HepG2 (cell line): ENCODE measurements at regions not wholly inside any gene's neighbourhood (a gene's known extent, or its start where the extent isn't known, plus 50 kb on each side); places are given as distances from the start of the nearest gene placed in this dataset.

Source experiments
- ASH2L ChIP-seq: fragments of 300-600, 200-600 bp; sonication (generic); IDR thresholded peaks from 2 replicates; pipeline ENCODE4 v1.7.0; 2017; ENCODE audit warnings: low read depth, mild to moderate bottlenecking, moderate library complexity, mixed read lengths, low read length; ENCODE audit not compliant: insufficient read length
- FOXA3 ChIP-seq: IDR thresholded peaks from 2 replicates; pipeline ENCODE4 v1.6.1; 2016; ENCODE audit warnings: missing genetic modification reagents, missing compliant biosample characterization
- FOXP1 ChIP-seq, 2 experiments: fragments of 450-650 bp in 1 of 2; IDR thresholded peaks; 2 replicates each; pipeline ENCODE4 v1.6.1; 2017 to 2018; ENCODE audit warnings: antibody characterized with exemption in 1 of 2
- GATAD2A ChIP-seq: IDR thresholded peaks from 2 replicates; pipeline ENCODE4 v1.6.1; 2016
- HDAC1 ChIP-seq: sonication (generic); formaldehyde crosslinking; IDR thresholded peaks from 2 replicates; pipeline ENCODE4 v1.5.1; 2020; ENCODE audit warnings: mild to moderate bottlenecking, missing genetic modification reagents
- HDAC2 ChIP-seq: sonication (generic); formaldehyde crosslinking; IDR thresholded peaks from 2 replicates; pipeline ENCODE4 v1.4.0; 2020; ENCODE audit warnings: missing genetic modification reagents
- ISL2 ChIP-seq: sonication (generic); formaldehyde crosslinking; IDR thresholded peaks from 2 replicates; pipeline ENCODE4 v1.5.0; 2020; ENCODE audit warnings: missing genetic modification reagents
- KAT8 ChIP-seq: IDR thresholded peaks from 2 replicates; pipeline ENCODE4 v1.6.1; 2016; ENCODE audit warnings: missing genetic modification reagents, missing compliant biosample characterization
- NCOA2 ChIP-seq: sonication (generic); formaldehyde crosslinking; IDR thresholded peaks from 2 replicates; pipeline ENCODE4 v1.8.0; 2022; ENCODE audit warnings: inconsistent platforms
- NR2F6 ChIP-seq, 2 experiments: IDR thresholded peaks; 2 replicates each; pipeline ENCODE4 v1.6.1; 2016; ENCODE audit warnings: antibody characterized with exemption in 1 of 2, mild to moderate bottlenecking in 1 of 2
- PAX8 ChIP-seq: sonication (generic); formaldehyde crosslinking; IDR thresholded peaks from 2 replicates; pipeline ENCODE4 v1.8.0; 2022; ENCODE audit warnings: mild to moderate bottlenecking, missing genetic modification reagents, borderline replicate concordance
- RARA ChIP-seq: IDR thresholded peaks from 2 replicates; pipeline ENCODE4 v1.6.1; 2016; ENCODE audit warnings: missing genetic modification reagents, missing compliant biosample characterization
- SMARCE1 ChIP-seq: fragments of 450-650 bp; IDR thresholded peaks from 2 replicates; pipeline ENCODE4 v1.6.1; 2017; ENCODE audit warnings: borderline replicate concordance
- SOX6 ChIP-seq, 2 experiments: fragments of 450-650 bp in 1 of 2; sonication (generic) in 1 of 2; formaldehyde crosslinking in 1 of 2; IDR thresholded peaks; 2 replicates each; pipeline versions ENCODE4 v1.4.0 to v1.6.1; 2017 to 2020; ENCODE audit warnings: antibody characterized with exemption in 1 of 2, mild to moderate bottlenecking in 1 of 2, missing genetic modification reagents in 1 of 2
- SP5 ChIP-seq: IDR thresholded peaks from 2 replicates; pipeline ENCODE4 v1.6.1; 2016; ENCODE audit warnings: low read depth, borderline replicate concordance
- TCF7 ChIP-seq: sonication (generic); IDR thresholded peaks from 2 replicates; pipeline ENCODE4 v1.6.1; 2016; ENCODE audit warnings: antibody characterized with exemption, low read depth
- TEAD3 ChIP-seq: optimal IDR thresholded peaks from 2 replicates; pipeline ENCODE3; 2016; ENCODE audit warnings: borderline replicate concordance
- ZNF484 ChIP-seq: sonication (generic); formaldehyde crosslinking; IDR thresholded peaks from 2 replicates; pipeline ENCODE4 v1.5.1; 2020; ENCODE audit warnings: mild to moderate bottlenecking, low read depth, missing genetic modification reagents, borderline replicate concordance
- ZNF775 ChIP-seq: sonication (generic); formaldehyde crosslinking; IDR thresholded peaks from 2 replicates; pipeline ENCODE4 v1.4.0; 2020; ENCODE audit warnings: missing genetic modification reagents, mild to moderate bottlenecking, moderate library complexity, borderline replicate concordance
- ZNF776 ChIP-seq: sonication (generic); formaldehyde crosslinking; IDR thresholded peaks from 2 replicates; pipeline ENCODE4 v1.4.0; 2020; ENCODE audit warnings: mild to moderate bottlenecking, missing genetic modification reagents
- TF ChIP-seq, protein P1 (sequence below): IDR thresholded peaks from 2 replicates; pipeline ENCODE4 v1.6.1; 2016; ENCODE audit warnings: missing genetic modification reagents, missing compliant biosample characterization
- TF ChIP-seq, protein P2 (sequence below): sonication (generic); formaldehyde crosslinking; IDR thresholded peaks from 2 replicates; pipeline ENCODE4 v1.4.0; 2020; ENCODE audit warnings: missing genetic modification reagents
- TF ChIP-seq, protein P3 (sequence below), 2 experiments: fragments of 450-650 bp in 1 of 2; sonication (generic) in 1 of 2; formaldehyde crosslinking; IDR thresholded peaks; 2 replicates each; pipeline versions ENCODE4 v1.5.0 to v1.8.0; 2020 to 2022; ENCODE audit warnings: mild to moderate bottlenecking in 1 of 2, missing genetic modification reagents in 1 of 2
- TF ChIP-seq, protein P4 (sequence below): IDR thresholded peaks from 2 replicates; pipeline ENCODE4 v1.4.0; 2020; ENCODE audit warnings: mild to moderate bottlenecking, missing genetic modification reagents

DNA sequence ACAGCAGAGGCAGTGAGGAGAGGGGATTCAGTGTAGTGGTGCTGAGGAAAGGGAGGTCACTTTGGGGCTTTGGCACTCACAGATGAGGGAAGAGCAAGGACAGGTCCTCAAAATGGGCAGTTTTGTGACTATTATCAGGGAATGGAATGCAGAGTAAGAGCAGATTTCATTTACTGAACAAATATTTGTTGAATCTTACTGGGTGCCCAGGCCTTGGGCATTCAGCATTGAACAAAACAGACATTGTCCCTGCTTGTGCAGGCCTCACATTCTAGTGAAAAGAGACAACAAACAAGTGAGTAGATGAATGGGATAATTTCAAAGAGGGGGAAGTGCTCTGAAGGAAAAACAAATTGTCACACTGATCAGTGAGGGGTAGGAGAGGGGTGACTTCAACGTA, 404.1 kb downstream of the DMRT2 start (continued):
- TF ChIP-seq, protein P1, sequence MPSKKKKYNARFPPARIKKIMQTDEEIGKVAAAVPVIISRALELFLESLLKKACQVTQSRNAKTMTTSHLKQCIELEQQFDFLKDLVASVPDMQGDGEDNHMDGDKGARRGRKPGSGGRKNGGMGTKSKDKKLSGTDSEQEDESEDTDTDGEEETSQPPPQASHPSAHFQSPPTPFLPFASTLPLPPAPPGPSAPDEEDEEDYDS (CRISPR knock-in tag): 0 out of 2 replicates have a peak, but pooled peaks have one; percentile 31
- TF ChIP-seq TEAD3 (CRISPR knock-in tag) (peak; percentile 48), NR2F6 (IDR thresholded peaks at IDR 0.05) (0 out of 2 replicates have a peak, but pooled peaks have one; percentile 20), NR2F6 (CRISPR knock-in tag; IDR thresholded peaks at IDR 0.05) (peak; percentile 31; the same call in 1 of the 2 replicates), HDAC1 (CRISPR knock-in tag) (0 out of 2 replicates have a peak, but pooled peaks have one; percentile 21), TCF7 (peak; percentile 53), ZNF776 (no peak), KAT8 (0 out of 2 replicates have a peak, but pooled peaks have one; percentile 22), NCOA2 (CRISPR knock-in tag) (peak; percentile 65), HDAC2 (CRISPR knock-in tag) (peak; percentile 60; the same call in 1 of the 2 replicates), ZNF775 (CRISPR knock-in tag) (no peak), FOXA3 (peak; percentile 65; the same call in 1 of the 2 replicates), SOX6 (IDR thresholded peaks at IDR 0.05) (no peak), SOX6 (CRISPR knock-in tag; IDR thresholded peaks at IDR 0.05) (peak; percentile 91), ZNF484 (no peak), SP5 (CRISPR knock-in tag) (0 out of 2 replicates have a peak, but pooled peaks have one; percentile 20), PAX8 (no peak), ISL2 (CRISPR knock-in tag) (peak; percentile 69), ASH2L (peak; percentile 18), SMARCE1 (no peak), RARA (0 out of 2 replicates have a peak, but pooled peaks have one; percentile 20), GATAD2A (CRISPR knock-in tag) (peak; percentile 34; the same call in 1 of the 2 replicates), FOXP1 (IDR thresholded peaks at IDR 0.05) (no peak), FOXP1 (CRISPR knock-in tag; IDR thresholded peaks at IDR 0.05) (peak; percentile 60)
- TF ChIP-seq, protein P2, sequence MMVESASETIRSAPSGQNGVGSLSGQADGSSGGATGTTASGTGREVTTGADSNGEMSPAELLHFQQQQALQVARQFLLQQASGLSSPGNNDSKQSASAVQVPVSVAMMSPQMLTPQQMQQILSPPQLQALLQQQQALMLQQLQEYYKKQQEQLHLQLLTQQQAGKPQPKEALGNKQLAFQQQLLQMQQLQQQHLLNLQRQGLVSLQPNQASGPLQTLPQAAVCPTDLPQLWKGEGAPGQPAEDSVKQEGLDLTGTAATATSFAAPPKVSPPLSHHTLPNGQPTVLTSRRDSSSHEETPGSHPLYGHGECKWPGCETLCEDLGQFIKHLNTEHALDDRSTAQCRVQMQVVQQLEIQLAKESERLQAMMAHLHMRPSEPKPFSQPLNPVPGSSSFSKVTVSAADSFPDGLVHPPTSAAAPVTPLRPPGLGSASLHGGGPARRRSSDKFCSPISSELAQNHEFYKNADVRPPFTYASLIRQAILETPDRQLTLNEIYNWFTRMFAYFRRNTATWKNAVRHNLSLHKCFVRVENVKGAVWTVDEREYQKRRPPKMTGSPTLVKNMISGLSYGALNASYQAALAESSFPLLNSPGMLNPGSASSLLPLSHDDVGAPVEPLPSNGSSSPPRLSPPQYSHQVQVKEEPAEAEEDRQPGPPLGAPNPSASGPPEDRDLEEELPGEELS (CRISPR knock-in tag): peak; percentile 87
- TF ChIP-seq, protein P3, sequence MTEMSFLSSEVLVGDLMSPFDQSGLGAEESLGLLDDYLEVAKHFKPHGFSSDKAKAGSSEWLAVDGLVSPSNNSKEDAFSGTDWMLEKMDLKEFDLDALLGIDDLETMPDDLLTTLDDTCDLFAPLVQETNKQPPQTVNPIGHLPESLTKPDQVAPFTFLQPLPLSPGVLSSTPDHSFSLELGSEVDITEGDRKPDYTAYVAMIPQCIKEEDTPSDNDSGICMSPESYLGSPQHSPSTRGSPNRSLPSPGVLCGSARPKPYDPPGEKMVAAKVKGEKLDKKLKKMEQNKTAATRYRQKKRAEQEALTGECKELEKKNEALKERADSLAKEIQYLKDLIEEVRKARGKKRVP (CRISPR knock-in tag; IDR thresholded peaks at IDR 0.05): no peak
- TF ChIP-seq, protein P4, sequence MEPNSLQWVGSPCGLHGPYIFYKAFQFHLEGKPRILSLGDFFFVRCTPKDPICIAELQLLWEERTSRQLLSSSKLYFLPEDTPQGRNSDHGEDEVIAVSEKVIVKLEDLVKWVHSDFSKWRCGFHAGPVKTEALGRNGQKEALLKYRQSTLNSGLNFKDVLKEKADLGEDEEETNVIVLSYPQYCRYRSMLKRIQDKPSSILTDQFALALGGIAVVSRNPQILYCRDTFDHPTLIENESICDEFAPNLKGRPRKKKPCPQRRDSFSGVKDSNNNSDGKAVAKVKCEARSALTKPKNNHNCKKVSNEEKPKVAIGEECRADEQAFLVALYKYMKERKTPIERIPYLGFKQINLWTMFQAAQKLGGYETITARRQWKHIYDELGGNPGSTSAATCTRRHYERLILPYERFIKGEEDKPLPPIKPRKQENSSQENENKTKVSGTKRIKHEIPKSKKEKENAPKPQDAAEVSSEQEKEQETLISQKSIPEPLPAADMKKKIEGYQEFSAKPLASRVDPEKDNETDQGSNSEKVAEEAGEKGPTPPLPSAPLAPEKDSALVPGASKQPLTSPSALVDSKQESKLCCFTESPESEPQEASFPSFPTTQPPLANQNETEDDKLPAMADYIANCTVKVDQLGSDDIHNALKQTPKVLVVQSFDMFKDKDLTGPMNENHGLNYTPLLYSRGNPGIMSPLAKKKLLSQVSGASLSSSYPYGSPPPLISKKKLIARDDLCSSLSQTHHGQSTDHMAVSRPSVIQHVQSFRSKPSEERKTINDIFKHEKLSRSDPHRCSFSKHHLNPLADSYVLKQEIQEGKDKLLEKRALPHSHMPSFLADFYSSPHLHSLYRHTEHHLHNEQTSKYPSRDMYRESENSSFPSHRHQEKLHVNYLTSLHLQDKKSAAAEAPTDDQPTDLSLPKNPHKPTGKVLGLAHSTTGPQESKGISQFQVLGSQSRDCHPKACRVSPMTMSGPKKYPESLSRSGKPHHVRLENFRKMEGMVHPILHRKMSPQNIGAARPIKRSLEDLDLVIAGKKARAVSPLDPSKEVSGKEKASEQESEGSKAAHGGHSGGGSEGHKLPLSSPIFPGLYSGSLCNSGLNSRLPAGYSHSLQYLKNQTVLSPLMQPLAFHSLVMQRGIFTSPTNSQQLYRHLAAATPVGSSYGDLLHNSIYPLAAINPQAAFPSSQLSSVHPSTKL: peak; percentile 85
